ENCODE measurements at regions not wholly inside any gene's neighbourhood (a gene's known extent, or its start where the extent isn't known, plus 50 kb on each side); places are given as distances from the start of the nearest gene placed in this dataset.

- BruUV-seq (replicated peaks): no TSS peak
- ChIA-PET POLR2A (ENCODE audit: unreplicated experiment) (interaction anchor here (0.7 kb wide), 1 partner anchor 31 kb away, joined by 4 read pairs; no protein-coding TSS in a partner anchor), CTCF (interaction anchor here (1.2 kb wide), 1 partner anchor 64 kb away, joined by 3 read pairs; no protein-coding TSS in a partner anchor)
- no peak for TF ChIP-seq CTCF (conservative IDR thresholded peaks at IDR 0.05; ENCODE audit: low read depth, low read length)
- TF ChIP-seq EZH2phosphoT487 (IDR thresholded peaks at IDR 0.05; ENCODE audit: borderline replicate concordance, low read length): no peak
- TF ChIP-seq EZH2 (IDR thresholded peaks at IDR 0.05; ENCODE audit: low read length, unreplicated experiment): no peak
- no peaks in the 10 kb centered on the region for H3K79me2 ChIP-seq (ENCODE audit: low read length)
- intact Hi-C loops (cut with micrococcal nuclease): no loop called here
- H3K9ac ChIP-seq (ENCODE audit: low read length): no peak overlapping the region
- ATAC-seq (no peak), DNase-seq (no peak)
- no peaks in the 10 kb centered on the region for H3K9me3 ChIP-seq (ENCODE audit: low read length)
- no peak overlapping the region for H2AFZ ChIP-seq (ENCODE audit: low read length)
- peaks cover 24% of the 10 kb centered on the region for H3K4me1 ChIP-seq (ENCODE audit: insufficient read depth, low read length)
- H3K9me2 ChIP-seq (replicated peaks; ENCODE audit: low read length): no peaks in the 10 kb centered on the region
- no peaks in the 10 kb centered on the region for H3K36me3 ChIP-seq (ENCODE audit: low read depth, low read length)
- no peak overlapping the region for H3K4me2 ChIP-seq (ENCODE audit: low read length)
- no peak overlapping the region for H3K27ac ChIP-seq (ENCODE audit: low read length)
- H3F3A ChIP-seq (ENCODE audit: low read length, unreplicated experiment): no peaks in the 10 kb centered on the region
- H3K4me3 ChIP-seq (ENCODE audit: low read length): no peak overlapping the region
- H4K20me1 ChIP-seq (ENCODE audit: low read length): no peaks in the 10 kb centered on the region
- no peaks in the 10 kb centered on the region for H3K27me3 ChIP-seq (ENCODE audit: low read length)
Measured at GRCh38 chrX:39971760-39972159, 126.0 kb downstream of the BCOR start.

- no peaks in the 10 kb centered on the region for H3K36me3 ChIP-seq (ENCODE audit: low read depth, low read length)
- CTCF ChIA-PET: interaction anchor here (1.2 kb wide), 1 partner anchor 64 kb away, joined by 3 read pairs; no protein-coding TSS in a partner anchor
- H3K9me3 ChIP-seq (ENCODE audit: low read length): no peaks in the 10 kb centered on the region
- H4K20me1 ChIP-seq (ENCODE audit: low read length): no peaks in the 10 kb centered on the region
- ATAC-seq: no peak
- H3K4me2 ChIP-seq (ENCODE audit: low read length): no peak overlapping the region
- no peak overlapping the region for H2AFZ ChIP-seq (ENCODE audit: low read length)
- no peak overlapping the region for H3K9ac ChIP-seq (ENCODE audit: low read length)
- POLR2A ChIA-PET (ENCODE audit: unreplicated experiment): interaction anchor here (0.7 kb wide), 1 partner anchor 32 kb away, joined by 4 read pairs; no protein-coding TSS in a partner anchor
- H3K27ac ChIP-seq (ENCODE audit: low read length): no peak overlapping the region
- no peak overlapping the region for H3K4me3 ChIP-seq (ENCODE audit: low read length)
- H3K9me2 ChIP-seq (replicated peaks; ENCODE audit: low read length): no peaks in the 10 kb centered on the region
- intact Hi-C loops (cut with micrococcal nuclease): no loop called here
- no peaks in the 10 kb centered on the region for H3F3A ChIP-seq (ENCODE audit: low read length, unreplicated experiment)
- TF ChIP-seq EZH2phosphoT487 (IDR thresholded peaks at IDR 0.05; ENCODE audit: borderline replicate concordance, low read length): no peak
- no peak for TF ChIP-seq EZH2 (IDR thresholded peaks at IDR 0.05; ENCODE audit: low read length, unreplicated experiment)
- TF ChIP-seq CTCF (conservative IDR thresholded peaks at IDR 0.05; ENCODE audit: low read depth, low read length): no peak
- no TSS peak for BruUV-seq (replicated peaks)
- peaks cover 22% of the 10 kb centered on the region for H3K4me1 ChIP-seq (ENCODE audit: insufficient read depth, low read length)
- peak; percentile 42 for DNase-seq
- H3K27me3 ChIP-seq (ENCODE audit: low read length): no peaks in the 10 kb centered on the region
- no peaks in the 10 kb centered on the region for H3K79me2 ChIP-seq (ENCODE audit: low read length)
Measured at GRCh38 chrX:39972340-39972739, 125.4 kb downstream of the BCOR start.

- Histone ChIP-seq H4K20me1 (ENCODE audit: low read length) (no peaks in the 10 kb centered on the region), H3F3A (ENCODE audit: low read length, unreplicated experiment) (no peaks in the 10 kb centered on the region), H3K79me2 (ENCODE audit: low read length) (no peaks in the 10 kb centered on the region), H2AFZ (ENCODE audit: low read length) (no peak overlapping the region), H3K4me3 (ENCODE audit: low read length) (no peak overlapping the region), H3K4me1 (ENCODE audit: insufficient read depth, low read length) (peaks cover 19% of the 10 kb centered on the region), H3K27ac (ENCODE audit: low read length) (no peak overlapping the region), H3K9me2 (replicated peaks; ENCODE audit: low read length) (no peaks in the 10 kb centered on the region), H3K27me3 (ENCODE audit: low read length) (no peaks in the 10 kb centered on the region), H3K9me3 (ENCODE audit: low read length) (no peaks in the 10 kb centered on the region), H3K36me3 (ENCODE audit: low read depth, low read length) (no peaks in the 10 kb centered on the region), H3K9ac (ENCODE audit: low read length) (no peak overlapping the region), H3K4me2 (ENCODE audit: low read length) (no peak overlapping the region)
- no peak for DNase-seq
- no TSS peak for BruUV-seq (replicated peaks)
- no peak for ATAC-seq
- POLR2A ChIA-PET (ENCODE audit: unreplicated experiment): no interaction called here
- intact Hi-C loops (cut with micrococcal nuclease): no loop called here
- TF ChIP-seq CTCF (conservative IDR thresholded peaks at IDR 0.05; ENCODE audit: low read depth, low read length): no peak
- no peak for TF ChIP-seq EZH2phosphoT487 (IDR thresholded peaks at IDR 0.05; ENCODE audit: borderline replicate concordance, low read length)
- TF ChIP-seq EZH2 (IDR thresholded peaks at IDR 0.05; ENCODE audit: low read length, unreplicated experiment): no peak
- CTCF ChIA-PET: no interaction called here
Measured at GRCh38 chrX:39973810-39974209, 123.9 kb downstream of the BCOR start.
